Breast epithelium (tissue), 4 donors: ENCODE measurements at regions not wholly inside any gene's neighbourhood (a gene's known extent, or its start where the extent isn't known, plus 50 kb on each side); places are given as distances from the start of the nearest gene placed in this dataset.
"Not testable (repeated sequence)": the region's sequence is repeated elsewhere in the genome, so short reads cannot be mapped to it uniquely, and the experiment has no call there.

Experiments
- DNase-seq, 2 donors: peaks; one replicate each; pipeline ENCODE4 v3.0.0-alpha.2; 2019; ENCODE audit warnings: low spot score in 2 of 2
- H3K27ac ChIP-seq, 2 donors: fragments of 200-600 bp; sonication (generic) in 1 of 2; one replicate each; pipeline ENCODE4 v1.5.1; 2016 to 2019; ENCODE audit warnings: mild to moderate bottlenecking in 1 of 2
- H3K27me3 ChIP-seq, 2 donors: fragments of 200-600 bp; sonication (generic) in 1 of 2; one replicate each; pipeline versions ENCODE4 v1.5.1 to v1.6.0; 2017 to 2019; ENCODE audit warnings: control low read depth in 1 of 2, mild to moderate bottlenecking in 1 of 2
- H3K36me3 ChIP-seq: fragments of 200-600 bp; one replicate; pipeline ENCODE4 v1.5.1; 2019
- H3K4me1 ChIP-seq, 2 donors: fragments of 200-600 bp; sonication (generic); one replicate each; pipeline ENCODE4 v1.5.1; 2016 to 2019; ENCODE audit warnings: control low read depth in 1 of 2
- H3K4me3 ChIP-seq, 3 donors: fragments of 200-600 bp; sonication (generic); 1 replicate in 2 of 3; 2 replicates in 1 of 3; pipeline ENCODE4 v1.5.1; 2016 to 2019; ENCODE audit warnings: mild to moderate bottlenecking in 3 of 3, moderate library complexity in 2 of 3
- H3K9me3 ChIP-seq, 2 donors: fragments of 200-600 bp; sonication (generic) in 1 of 2; one replicate each; pipeline ENCODE4 v1.5.1; 2016 to 2019; ENCODE audit warnings: control low read depth in 1 of 2
- CTCF ChIP-seq, 3 donors: fragments of 450-650 bp; IDR thresholded peaks; one replicate each; pipeline ENCODE4 v1.5.1; 2016 to 2017; ENCODE audit warnings: antibody characterized with exemption in 3 of 3, mild to moderate bottlenecking in 3 of 3, moderate library complexity in 3 of 3
- POLR2A ChIP-seq: fragments of 450-650 bp; IDR thresholded peaks from one replicate; pipeline ENCODE4 v1.6.1; 2016; ENCODE audit warnings: antibody characterized with exemption, mild to moderate bottlenecking, moderate library complexity
- POLR2AphosphoS5 ChIP-seq, 3 donors: sonication (generic); formaldehyde crosslinking; IDR thresholded peaks; one replicate each; pipeline ENCODE4 v1.6.1; 2017; ENCODE audit warnings: antibody characterized with exemption in 3 of 3
- intact Hi-C: fragments of 100-400 bp; cut with DNase I; formaldehyde crosslinking; loops from one replicate; pipeline ENCODE4 v1.15.1; 2023; ENCODE audit warnings: low total_unique reads

- no peaks in the 10 kb centered on the region for H3K9me3 ChIP-seq
- no peak overlapping the region for H3K4me3 ChIP-seq
- H3K4me1 ChIP-seq, result peaks cover 5 to 6% of the 10 kb centered on the region in 2 donors
- no peaks in the 10 kb centered on the region for H3K36me3 ChIP-seq
- DNase-seq, result no peak
- no peak overlapping the region for H3K27ac ChIP-seq
- TF ChIP-seq CTCF (IDR thresholded peaks at IDR 0.05) (no peak), POLR2AphosphoS5 (IDR thresholded peaks at IDR 0.05) (no peak), POLR2A (no peak)
- no peaks in the 10 kb centered on the region for H3K27me3 ChIP-seq
- intact Hi-C loops, result no loop called here
Measured at GRCh38 chr12:46657453-46658411, 168.1 kb downstream of the SLC38A4 start.

GRCh38 chr12:46655984-46656383, 169.8 kb downstream of the SLC38A4 start:
- H3K9me3 ChIP-seq, H3K27ac ChIP-seq, H3K4me3 ChIP-seq, H3K27me3 ChIP-seq, intact Hi-C loops, H3K36me3 ChIP-seq, DNase-seq, H3K4me1 ChIP-seq: not testable (repeated sequence)

- no peaks in the 10 kb centered on the region for H3K36me3 ChIP-seq
- no peak for DNase-seq
- no peak for TF ChIP-seq CTCF (IDR thresholded peaks at IDR 0.05)
- TF ChIP-seq POLR2A, result no peak
- no peak for TF ChIP-seq POLR2AphosphoS5 (IDR thresholded peaks at IDR 0.05)
- no peak overlapping the region for H3K4me3 ChIP-seq
- no peaks in the 10 kb centered on the region for H3K9me3 ChIP-seq
- intact Hi-C loops, result no loop called here
- H3K27me3 ChIP-seq, result no peaks in the 10 kb centered on the region
- H3K4me1 ChIP-seq, result no peaks in the 10 kb centered on the region
- H3K27ac ChIP-seq, result no peak overlapping the region
Measured at GRCh38 chr12:46653311-46653710, 172.5 kb downstream of the SLC38A4 start.

- H3K27ac ChIP-seq, result no peak overlapping the region
- no peak overlapping the region for H3K4me3 ChIP-seq
- H3K4me1 ChIP-seq, result no peaks in the 10 kb centered on the region
- H3K27me3 ChIP-seq, result no peaks in the 10 kb centered on the region
- no peaks in the 10 kb centered on the region for H3K9me3 ChIP-seq
- intact Hi-C loops, result no loop called here
- DNase-seq, result no peak
- TF ChIP-seq CTCF (IDR thresholded peaks at IDR 0.05) (no peak), POLR2AphosphoS5 (IDR thresholded peaks at IDR 0.05) (no peak), POLR2A (no peak)
- no peaks in the 10 kb centered on the region for H3K36me3 ChIP-seq
Measured at GRCh38 chr12:46652692-46653091, 173.1 kb downstream of the SLC38A4 start.

- H3K4me3 ChIP-seq, result no peak overlapping the region
- no peaks in the 10 kb centered on the region for H3K27me3 ChIP-seq
- no peaks in the 10 kb centered on the region for H3K4me1 ChIP-seq
- no peak for DNase-seq
- no peak for TF ChIP-seq POLR2AphosphoS5 (IDR thresholded peaks at IDR 0.05)
- TF ChIP-seq POLR2A, result no peak
- TF ChIP-seq CTCF (IDR thresholded peaks at IDR 0.05), result no peak
- intact Hi-C loops, result no loop called here
- H3K36me3 ChIP-seq, result no peaks in the 10 kb centered on the region
- H3K27ac ChIP-seq, result no peak overlapping the region
- H3K9me3 ChIP-seq, result no peaks in the 10 kb centered on the region
Measured at GRCh38 chr12:46650688-46651087, 175.1 kb downstream of the SLC38A4 start.
